ENCODE measurements at regions not wholly inside any gene's neighbourhood (a gene's known extent, or its start where the extent isn't known, plus 50 kb on each side); places are given as distances from the start of the nearest gene placed in this dataset.

DNA sequence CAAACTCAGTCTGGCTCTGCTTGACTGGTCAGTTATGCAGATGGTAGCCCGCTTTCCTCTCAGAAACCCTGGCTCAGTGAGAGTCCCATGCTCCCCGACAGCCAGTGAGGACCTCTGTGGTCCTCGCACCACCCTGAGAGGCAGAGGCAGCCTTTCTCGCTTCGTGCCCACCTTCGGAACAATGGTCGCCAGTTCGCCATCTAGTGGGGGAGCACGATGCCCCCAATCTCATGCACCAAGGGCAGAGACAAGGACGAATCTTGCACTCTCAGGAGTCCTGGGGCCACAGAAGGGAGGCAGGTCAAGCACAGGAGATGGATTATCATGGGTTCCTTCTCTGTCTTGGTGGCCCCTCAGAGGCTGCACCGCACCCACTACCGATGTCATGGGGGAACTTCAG is 75.2 kb downstream of the RHCG start:
- DNase-seq = no peak

GRCh38 chr15:89419370-89419984 is 76.9 kb downstream of the RHCG start:
- peak; percentile 67 for DNase-seq

DNA sequence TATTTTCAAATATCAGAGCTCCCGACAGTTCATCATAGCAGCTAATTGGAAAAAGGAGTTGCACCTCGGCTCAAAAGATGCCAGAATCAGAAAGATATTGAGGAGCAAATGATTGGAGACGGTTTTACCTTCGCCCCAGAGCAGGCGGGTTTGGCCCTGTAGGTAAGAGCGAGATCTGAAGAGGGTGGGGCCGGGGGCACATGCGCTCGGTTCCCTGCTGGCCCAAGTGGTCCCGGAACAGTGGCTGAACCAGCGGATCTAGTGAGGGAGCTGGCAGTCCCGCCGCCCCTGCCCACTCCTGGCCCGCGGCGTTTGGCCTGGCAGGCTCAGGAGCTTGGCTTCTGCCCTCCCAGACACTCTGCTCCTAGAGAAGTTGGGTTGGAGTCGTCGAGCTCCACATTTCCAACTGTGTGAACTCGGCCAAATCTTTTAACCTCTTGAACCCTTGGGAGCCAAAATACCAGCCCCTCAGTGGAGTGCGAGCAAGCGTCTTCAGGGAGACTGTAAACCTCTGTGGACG is 79.1 kb downstream of the RHCG start:
- no peak for DNase-seq

GRCh38 chr15:89416339-89417183 is 79.8 kb downstream of the RHCG start:
- DNase-seq = peak; percentile 91

DNA sequence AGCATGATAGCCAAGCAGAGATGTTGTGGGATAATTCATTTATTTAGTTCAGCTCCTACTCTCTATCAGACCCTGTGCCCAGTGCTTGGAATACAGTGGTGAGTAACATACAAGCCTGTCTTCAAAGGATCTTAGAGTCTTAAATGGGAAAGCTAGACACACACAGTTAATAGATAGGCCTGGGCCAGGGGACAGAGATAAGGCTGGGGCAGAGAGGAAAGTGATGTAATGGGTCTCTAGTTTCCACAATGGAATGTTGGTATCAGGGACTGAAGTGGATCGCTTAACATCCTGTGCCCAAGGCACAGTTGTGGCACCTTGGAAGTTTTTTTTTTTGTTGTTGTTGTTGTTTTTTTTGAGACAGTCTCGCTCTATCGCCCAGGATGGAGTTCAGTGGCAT is 79.9 kb upstream of the POLG start:
- no peak for DNase-seq

DNA sequence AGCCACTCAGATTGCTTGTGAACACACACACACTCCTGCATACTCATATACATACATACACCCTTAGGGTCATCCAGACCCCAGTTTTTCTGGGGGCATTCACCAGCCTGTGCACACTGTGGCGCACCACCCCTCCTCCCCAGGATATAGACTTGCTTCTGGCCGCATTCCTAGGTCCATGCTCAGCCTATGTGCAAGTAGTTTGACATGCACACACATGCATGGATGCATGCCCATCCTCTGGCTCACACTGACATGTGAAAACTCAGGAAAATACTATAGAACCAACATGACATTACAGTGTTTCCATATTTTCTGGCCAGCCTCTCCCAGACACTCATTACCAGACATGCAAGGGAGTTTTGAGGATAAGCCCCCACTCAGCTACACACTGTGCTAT is 79.3 kb upstream of the POLG start:
- no peak for DNase-seq

GRCh38 chr15:89412905-89413411 is 78.3 kb upstream of the POLG start:
- DNase-seq = no peak

GRCh38 chr15:89410039-89410435 is 75.4 kb upstream of the POLG start:
- no peak for DNase-seq

- DNase-seq = peak; percentile 22
Observed at GRCh38 chr15:89409184-89410038, 74.8 kb upstream of the POLG start.

DNA sequence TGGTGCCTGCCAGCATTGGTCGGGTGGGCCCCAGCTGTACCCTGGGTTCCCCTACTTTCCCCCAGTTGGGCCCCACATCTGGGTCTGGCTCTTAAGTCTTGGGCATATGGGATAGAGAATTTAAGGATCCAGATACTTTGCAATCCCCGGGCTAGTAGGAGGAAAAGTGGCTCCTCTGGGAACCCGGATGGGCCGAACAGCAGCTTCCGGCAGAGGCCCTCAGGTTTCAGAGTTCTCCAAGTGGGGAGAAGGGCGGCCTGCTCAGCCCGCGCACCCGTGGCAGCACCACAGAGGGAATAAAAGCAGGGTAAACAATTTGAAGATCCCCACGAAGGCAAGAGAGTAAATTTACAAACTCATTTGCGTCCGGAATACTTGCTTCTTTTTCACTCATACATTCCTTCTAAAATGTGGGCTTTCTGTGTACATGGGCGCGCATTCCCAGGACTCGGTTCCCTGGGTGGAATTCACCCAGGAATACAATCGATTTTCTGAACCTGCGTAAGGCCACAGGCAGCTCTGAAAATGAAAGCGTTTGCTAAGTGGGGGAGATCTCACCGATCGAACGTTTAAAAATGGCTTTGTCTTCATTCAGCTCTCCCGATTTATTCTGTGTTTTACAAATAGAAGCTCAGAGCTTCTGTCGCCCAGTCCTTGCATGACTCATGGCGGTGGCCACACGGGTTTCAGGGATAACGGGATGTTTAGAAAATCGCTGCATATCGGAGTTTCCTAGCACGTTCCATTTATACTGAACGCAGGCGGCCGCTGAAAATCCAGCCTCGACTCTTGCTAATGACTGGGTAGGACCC is 74.0 kb upstream of the POLG start:
- peak; percentile 17 for DNase-seq

GRCh38 chr15:89406940-89407607 is 72.5 kb upstream of the POLG start:
- DNase-seq = peak; percentile 42

GRCh38 chr15:89406218-89406939 is 71.8 kb upstream of the POLG start:
- DNase-seq = peak; percentile 15

GRCh38 chr15:89405494-89405893 is 70.9 kb upstream of the POLG start:
- no peak for DNase-seq

GRCh38 chr15:89404023-89404422 is 69.4 kb upstream of the POLG start:
- no peak for DNase-seq

DNA sequence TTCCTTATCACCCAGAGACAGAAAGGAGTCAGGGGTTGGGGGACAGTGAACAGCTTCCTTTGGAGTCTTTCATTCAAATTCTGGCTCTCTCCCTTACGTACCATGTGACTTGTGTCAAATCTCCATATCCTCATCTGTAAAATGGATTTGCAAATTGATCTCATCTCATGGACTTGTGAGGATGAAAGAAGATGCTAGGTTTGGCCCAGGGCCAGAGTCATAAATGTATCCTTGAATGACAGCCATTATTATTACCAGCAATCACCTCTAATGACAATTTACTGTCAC is 67.8 kb upstream of the POLG start:
- no peak for DNase-seq

- no peak for DNase-seq
Observed at GRCh38 chr15:89401631-89402517, 67.2 kb upstream of the POLG start.

DNA sequence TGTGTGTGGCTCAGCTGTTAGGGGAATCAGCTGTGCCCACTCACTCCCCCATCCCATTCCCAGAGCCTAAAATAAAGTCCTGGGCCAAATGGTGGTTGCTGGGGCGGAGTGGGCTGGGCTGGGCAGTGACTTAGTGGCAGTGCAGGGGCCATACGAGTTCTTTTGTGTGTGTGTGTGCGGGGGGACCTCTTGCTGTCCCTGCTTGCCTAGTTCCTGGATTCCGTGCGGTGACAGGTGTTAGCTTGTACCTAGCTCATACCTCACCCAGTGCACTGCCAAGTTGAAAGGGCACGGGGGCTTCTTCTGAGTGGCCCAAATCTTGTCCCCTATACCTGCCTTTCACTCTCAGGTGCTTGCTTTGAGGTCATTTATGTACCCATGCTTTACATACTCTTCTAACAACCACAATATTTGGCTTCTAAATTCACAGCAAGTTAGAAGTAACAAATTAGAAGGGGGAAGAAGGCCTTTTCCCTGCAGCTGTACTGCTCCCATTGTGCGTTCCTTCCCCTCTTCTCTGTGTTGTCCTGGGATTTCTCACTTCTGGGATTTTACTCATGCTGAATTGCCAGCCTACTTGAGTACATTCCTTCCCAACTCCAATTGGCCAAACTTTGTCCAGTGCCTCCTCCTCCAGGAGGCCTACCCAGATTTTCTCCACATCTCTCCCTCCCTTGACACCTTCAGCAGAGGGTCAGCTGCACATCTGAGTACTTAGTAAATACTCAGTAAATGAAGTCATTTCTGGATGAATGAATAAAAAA is 66.3 kb upstream of the POLG start:
- no peak for DNase-seq

DNA sequence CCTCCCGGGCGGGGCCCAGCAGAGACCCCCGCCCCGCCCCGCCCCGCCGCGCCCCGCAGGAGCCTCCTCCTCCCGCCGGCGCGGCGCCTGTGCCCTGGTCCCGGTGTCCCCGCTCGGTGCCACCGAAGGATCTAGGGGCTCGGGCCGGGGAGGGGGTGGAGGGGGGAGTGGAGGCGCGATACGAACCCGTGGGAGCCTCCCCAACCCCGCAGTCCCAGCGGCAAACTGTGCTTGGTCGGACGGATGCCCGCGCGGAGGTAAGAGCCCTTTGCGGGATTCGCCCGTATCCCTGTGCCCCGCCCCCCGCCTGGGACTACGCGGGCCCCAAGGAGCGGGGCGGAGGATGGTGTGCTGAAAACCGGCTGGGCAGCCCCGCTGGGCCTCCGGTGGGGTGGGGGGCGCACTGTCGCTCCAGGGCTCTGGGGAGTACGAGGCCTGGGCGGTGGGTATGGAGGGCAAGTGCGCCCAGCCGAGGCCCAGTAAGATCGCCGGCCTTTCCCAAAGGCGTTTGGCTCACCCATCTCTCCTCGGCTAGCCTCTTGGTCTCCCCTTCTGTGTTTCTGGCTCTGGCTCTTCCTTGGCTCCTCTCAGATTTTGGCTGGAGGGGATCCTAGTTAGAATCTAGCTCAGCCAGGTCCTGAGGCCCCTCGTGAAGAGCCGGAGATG is 65.6 kb upstream of the POLG start:
- DNase-seq = no peak
